Testis (tissue), 2 donors: ENCODE measurements at regions not wholly inside any gene's neighbourhood (a gene's known extent, or its start where the extent isn't known, plus 50 kb on each side); places are given as distances from the start of the nearest gene placed in this dataset.

Experiments used
- CTCF ChIP-seq, 3 experiments: fragments of 450-650 bp in 2 of 3; fragments of 200-600 bp in 1 of 3; sonication (generic) in 1 of 3; IDR thresholded peaks; one replicate each; pipeline ENCODE4 v1.5.1; 2016 to 2019; ENCODE audit warnings: antibody characterized with exemption in 3 of 3, mild to moderate bottlenecking in 2 of 3, moderate library complexity in 1 of 3
- POLR2A ChIP-seq: fragments of 450-650 bp; IDR thresholded peaks from one replicate; pipeline ENCODE4 v1.6.1; 2017; ENCODE audit warnings: antibody characterized with exemption, mild to moderate bottlenecking, moderate library complexity

DNA sequence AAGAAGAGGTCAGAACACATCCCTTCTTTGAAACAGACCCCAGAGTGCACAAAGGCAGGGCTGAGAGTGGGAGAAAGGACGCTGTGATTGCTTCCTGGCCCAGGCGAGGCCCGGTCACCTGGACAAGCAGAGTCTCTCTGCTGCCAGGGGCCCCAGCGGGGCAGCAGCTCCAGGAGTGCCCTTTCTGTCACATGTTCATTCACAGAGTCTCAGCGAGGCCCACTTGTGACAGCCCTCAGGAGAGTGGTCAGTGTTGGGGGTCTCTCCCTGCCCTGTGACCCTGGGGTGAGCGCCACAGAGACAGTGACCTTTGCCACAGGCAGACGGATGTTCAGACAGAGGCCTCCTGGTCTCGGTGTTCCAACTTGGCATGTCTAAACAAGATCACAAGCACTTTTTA, 130.2 kb upstream of the IRX4 start:
- TF ChIP-seq CTCF (IDR thresholded peaks at IDR 0.05): no peak
- TF ChIP-seq POLR2A: no peak
